HG02763 (cell line): ENCODE measurements at regions not wholly inside any gene's neighbourhood (a gene's known extent, or its start where the extent isn't known, plus 50 kb on each side); places are given as distances from the start of the nearest gene placed in this dataset.
"Not testable (repeated sequence)": the region's sequence is repeated elsewhere in the genome, so short reads cannot be mapped to it uniquely, and the experiment has no call there.

ENCODE experiments used
- ATAC-seq: cut with Tn5 transposase; IDR thresholded peaks from one replicate; pipeline ENCODE4 v1.9.1; 2021; ENCODE audit warnings: mild to moderate bottlenecking, moderate library complexity; ENCODE audit not compliant: unreplicated experiment

DNA sequence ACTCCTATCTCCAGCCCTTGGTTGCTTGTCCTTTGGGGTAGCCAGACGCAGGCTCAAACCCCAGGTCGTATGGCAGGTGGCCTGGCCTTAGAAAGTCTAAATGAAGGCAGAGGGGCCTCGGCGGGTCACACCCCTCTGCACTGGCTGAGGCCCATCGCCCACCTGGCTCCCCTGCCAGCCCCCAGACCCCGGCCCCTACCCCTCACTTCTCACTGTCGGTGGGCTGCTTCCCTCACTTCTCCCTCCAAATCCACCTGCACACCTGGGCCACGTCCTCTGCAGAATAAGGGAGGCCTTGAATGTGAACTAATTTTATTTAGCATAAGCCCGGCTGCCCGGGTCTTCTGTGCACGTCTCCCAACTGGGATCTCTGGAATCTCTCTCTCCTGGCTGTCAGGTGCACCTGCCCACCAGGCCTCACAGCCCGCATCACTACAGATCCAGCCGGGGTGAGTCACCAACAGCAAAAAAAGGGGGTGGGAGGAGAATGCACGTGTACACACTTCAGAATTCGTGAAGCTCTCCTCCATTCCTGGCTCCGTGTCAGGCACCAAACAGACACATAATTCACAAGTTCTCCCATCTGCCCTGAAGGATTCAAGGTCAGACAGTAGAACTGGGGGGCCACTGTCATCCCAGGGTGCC lies 107.5 kb upstream of the SIM2 start:
- no peak for ATAC-seq

DNA sequence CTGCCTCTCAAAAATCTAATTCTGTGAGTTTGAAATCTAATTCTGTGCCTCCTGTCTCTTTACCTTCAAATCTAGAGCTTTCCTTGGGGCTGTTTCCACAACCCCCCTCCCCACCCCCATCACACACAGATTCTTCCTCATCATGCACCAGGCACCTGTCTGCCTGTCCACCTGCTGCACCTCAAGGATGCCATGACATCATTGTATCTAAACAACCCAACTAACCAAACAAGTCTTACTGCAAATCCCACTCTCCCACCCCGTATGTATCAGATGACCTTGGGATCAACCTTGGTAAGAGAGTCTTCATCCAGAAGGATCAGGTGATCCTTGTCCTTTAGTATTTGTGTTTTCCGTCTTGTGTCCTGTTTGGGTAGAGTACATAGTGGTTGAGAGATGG lies 102.7 kb upstream of the SIM2 start:
- ATAC-seq, result no peak

DNA sequence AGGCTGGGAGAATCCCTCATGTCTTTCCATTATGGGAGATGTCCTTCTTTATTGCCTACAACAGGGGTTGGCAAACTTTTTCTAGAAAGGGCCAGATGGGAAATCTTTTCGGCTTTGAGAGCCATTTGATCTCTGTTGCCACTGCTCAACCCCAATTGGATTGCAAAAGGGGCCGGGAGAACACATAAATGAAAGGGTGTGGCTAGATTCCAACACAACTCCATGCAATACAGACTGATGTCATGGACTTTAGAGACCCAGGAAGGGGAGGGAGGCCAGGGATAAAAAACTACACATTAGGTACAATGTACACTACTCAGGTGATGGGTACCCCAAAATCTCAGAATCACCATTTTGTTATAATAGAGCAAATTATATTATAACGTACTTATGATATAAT lies 97.6 kb upstream of the SIM2 start:
- no peak for ATAC-seq

DNA sequence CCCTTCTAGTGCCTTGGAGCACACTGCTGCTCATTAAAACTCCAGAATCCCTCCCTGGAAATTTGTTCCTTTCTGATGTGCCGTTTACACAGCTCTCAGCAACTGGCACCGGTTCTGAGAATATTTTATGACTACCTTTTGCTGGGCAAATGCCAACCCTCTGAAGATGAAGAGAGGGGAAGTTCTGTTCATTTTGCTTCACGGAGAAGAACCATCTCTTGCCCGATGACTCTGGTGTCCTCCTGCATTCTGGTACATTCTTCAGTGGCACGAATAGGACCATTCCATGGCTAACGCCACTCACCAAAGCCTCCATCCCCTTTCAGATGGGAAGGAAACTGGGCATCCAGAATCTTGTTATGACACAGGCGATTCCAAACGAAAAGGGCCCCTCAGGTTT lies 96.2 kb upstream of the SIM2 start:
- no peak for ATAC-seq

DNA sequence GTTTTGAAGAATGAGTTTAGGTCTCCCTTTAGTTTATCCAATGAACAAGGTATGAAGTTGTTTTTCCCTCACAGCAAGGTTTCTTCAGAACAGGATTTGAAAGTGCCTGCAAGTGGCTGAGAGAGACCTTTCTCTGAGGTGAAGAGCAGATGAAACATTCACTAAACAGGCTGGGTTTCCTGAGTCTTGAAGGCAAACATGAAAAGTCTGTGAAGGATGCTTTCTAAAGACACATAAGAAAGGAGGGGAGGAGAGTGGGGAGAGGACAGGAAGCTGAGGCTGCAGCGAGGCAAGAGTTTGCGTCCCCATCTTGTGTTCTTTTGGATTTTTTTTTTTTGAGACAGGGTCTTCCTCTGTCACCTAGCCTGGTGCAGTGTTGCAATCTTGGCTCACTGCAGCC lies 95.7 kb upstream of the SIM2 start:
- ATAC-seq, result no peak

DNA sequence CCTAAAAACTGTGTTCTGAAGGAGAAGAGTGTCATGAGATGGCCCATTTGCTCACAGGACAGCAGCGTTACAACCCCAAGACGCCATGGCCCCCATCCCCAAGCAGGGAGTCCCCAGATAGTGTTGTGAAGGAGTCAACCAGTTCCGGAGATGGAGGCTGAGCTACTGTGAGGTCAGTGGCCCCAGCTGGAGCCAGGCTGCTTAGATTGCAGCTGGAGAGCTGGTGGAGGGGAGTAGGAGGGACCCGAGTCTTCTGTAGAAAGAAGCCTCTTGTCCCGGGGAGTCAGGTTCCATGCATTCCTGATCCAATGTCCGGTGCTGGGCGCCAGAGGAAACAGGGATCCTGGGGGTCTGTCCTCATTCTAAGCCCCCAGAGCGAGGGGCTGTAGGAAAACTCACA lies 93.5 kb upstream of the SIM2 start:
- no peak for ATAC-seq

DNA sequence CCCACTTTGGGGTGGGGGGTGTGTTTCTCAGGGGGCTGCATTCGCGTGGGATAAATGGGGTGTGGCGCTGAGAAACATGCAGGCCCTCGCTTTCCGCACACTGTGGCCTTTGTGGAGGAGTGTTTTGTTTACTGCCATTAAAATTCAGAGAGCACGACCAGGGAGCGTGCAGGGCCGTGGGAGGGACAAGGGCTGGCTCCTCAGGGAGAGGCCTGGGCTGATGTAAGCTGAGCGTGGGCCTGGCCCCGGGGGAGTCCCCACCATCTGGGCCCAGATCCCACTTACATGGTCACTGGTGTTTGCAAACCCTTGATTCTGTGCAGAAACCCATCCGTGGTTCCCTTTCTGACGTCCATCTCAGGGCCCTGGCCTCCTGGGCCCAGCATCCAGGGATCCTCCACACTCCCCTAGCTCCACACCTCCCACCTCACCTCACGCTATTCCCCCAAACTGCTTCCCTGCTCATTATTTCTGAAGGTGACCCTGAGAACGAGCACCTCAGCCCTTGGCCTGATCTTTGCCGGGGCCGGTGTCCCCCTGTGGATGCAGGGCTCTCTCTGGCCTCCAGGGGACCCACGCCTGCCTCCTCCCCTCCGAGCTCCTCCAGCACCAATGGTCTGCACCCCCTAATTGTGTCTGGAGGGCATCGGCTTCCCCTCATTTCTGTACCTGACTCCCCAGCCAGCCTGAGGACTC lies 92.5 kb upstream of the SIM2 start:
- ATAC-seq, result no peak

DNA sequence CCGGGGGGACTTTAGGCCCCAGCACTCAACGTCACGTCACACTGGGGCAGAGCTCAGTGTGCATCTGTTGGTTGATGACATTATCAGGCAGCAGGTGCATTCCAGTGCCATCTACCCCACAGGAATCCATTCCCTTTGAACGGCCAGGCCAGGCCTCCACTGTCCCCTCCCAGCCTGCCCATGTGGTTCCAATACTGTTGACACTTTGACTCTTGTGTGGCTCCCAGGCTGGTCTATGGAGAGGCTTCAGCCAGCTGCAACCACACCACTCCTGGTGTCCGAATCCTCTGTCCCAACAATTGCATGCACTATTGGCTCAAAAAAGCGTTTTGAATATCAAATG lies 92.0 kb upstream of the SIM2 start:
- ATAC-seq, result no peak

DNA sequence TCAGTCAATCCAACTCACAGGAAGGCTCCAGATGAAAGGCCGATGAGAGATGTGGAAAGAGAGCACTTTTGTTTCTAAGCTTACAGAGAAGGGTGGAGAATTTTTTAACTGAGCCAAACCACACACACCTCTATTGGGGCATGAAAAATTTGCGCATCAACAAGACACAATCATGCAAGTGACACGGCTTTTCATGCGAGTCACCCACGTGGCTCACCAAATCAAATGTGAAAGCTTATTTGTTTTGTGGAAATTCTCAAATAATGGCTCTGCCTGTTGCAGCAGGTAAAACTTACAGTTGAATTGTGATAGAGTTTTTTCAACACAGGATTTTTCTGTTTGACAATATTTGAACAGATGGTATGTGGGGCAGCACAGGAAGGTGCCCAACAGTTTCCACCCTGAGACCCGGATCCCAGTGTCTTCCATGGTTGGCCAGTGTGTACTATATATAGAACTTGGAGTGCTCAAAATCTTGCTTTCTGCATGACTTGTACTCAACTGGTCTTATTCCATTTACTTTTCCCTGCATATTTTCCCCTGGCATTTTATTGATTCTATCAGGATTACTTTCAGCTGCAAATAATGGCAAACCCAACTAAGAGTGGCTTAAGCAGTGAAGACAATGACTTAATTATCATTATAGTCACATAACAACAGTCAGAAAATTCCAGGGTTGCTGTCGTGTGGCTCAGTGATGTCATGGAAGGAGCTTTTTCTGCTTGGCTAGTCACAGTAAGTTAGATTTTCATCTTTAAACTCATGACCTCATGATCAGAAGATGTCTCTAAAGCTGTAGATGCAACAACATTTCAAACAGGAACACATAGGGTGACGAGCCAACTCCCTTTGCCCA lies 90.6 kb upstream of the SIM2 start:
- no peak for ATAC-seq

DNA sequence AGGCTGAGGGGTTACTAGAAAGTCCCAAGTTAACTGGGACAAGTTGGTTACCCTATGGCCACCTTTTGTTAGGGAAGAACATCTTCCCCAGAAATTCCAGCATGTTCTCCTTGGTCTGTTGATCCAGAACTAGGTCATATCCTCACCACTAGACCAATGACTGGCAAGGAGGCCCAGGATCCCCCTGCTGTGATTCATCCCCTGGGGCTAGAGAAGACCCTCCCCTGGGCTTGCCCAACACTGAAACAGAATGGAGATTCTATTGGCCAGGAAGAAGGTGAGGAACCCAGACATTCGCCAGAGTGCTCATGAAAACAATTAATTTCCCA lies 90.1 kb upstream of the SIM2 start:
- ATAC-seq, result no peak

DNA sequence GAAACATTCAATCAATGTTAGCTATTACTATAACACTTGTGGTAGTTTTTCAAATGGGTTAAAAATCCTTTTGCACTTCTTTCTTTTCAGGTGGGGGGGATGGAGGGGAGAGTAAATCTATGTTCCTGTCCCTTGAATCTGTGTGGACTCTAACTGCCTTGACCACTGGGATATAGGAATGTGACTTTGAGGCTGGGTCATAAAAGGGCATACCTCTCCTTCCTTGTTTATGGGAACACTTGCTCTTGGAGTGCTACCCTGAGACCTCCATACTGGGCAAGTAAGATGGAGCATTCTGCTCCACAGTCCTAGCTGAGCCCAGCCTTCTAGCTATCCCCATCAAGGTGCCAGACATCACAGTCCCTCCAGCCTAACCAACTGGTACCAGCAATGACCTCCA lies 89.3 kb upstream of the SIM2 start:
- no peak for ATAC-seq

DNA sequence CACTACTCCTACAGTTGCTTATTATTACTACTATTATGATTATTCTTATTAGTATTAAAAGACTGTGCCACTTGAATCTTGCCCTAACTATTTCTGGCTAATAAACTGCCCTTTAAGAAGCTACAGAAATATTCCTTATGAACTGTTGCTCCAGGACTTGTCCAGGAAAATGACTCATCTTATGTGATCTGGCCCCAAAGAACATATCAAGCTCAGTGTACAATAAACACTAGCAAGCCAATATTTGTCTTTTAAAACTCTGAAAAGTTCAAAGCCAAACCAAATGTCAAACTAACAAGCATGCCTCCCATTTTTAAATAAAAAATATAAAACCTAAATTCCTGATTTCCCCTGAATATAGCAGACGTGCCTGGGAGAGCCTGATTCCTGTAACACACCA lies 88.7 kb upstream of the SIM2 start:
- no peak for ATAC-seq

DNA sequence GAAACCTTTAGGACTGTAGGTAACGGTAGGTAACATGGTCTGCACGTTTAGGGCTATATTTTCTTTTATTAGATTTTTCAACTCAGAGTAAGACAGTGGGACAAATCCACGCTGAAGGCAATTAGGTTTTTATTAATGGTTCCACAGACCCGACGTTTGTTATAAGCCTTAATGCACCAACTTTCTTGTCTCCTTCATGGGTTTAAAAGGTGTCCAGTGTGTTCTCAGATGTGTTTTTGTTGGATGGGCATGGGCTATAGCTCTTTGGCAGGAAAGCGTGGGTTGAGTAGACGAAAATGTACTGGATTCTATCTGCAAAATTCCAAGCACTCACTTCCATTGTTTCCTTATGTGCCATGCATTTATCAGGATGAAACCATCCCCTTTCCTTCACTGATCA lies 88.0 kb upstream of the SIM2 start:
- ATAC-seq, result no peak

DNA sequence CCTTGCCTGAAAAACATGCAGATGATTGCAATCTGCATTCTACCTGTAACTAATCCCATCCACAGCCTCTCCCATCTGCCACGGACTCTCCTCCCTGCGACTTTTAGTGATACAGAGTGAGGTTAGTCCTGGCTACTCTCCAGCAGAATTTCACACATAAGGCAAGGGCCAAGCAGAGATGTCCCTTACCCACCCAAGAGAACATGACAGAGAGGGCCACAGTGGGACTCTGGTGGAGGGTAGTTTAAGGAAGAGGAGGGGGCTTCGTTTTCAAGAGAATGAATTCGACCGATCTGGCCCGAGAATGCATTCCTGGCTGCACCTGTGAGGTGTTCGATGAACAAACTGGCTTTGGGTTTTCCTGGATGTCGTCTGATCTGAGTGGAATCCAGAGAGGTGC lies 87.5 kb upstream of the SIM2 start:
- ATAC-seq, result no peak

DNA sequence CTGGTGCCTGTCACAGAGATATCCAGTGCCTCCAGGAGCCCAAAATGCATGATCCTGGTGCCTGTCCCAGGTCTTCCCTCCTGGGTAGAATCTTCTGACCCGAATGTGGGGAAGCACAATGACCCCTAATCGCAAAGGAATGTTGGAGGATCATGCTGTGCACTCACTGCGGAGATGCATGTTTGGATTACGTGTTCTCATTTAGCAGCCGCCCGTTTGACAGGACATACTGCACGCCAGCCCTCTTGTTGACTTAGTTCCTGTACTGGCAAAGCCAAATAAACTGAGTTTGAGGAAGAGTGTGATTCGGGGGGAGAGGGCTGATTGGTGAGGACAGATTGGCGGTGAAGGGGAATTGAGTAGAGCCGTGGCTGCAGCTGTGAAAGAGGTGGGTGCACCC lies 85.9 kb upstream of the SIM2 start:
- no peak for ATAC-seq

DNA sequence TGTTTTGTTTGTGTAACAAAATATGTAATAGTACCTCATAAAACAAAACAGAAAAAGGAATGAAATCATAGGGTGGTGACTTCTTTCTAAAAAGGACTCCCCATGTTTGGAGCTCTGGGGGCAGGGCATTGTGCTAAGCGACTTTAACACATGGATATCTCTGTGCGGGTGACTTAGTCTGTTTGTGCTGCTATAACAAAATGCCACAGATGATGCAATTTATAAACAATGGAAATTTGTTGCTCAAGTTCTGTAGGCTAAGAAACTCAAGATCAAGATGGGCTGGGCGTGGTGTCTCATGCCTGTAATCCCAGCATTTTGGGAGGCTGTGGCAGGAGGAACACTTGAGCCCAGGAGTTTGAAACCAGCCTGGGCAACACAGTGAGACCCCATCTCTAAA lies 85.4 kb upstream of the SIM2 start:
- no peak for ATAC-seq

DNA sequence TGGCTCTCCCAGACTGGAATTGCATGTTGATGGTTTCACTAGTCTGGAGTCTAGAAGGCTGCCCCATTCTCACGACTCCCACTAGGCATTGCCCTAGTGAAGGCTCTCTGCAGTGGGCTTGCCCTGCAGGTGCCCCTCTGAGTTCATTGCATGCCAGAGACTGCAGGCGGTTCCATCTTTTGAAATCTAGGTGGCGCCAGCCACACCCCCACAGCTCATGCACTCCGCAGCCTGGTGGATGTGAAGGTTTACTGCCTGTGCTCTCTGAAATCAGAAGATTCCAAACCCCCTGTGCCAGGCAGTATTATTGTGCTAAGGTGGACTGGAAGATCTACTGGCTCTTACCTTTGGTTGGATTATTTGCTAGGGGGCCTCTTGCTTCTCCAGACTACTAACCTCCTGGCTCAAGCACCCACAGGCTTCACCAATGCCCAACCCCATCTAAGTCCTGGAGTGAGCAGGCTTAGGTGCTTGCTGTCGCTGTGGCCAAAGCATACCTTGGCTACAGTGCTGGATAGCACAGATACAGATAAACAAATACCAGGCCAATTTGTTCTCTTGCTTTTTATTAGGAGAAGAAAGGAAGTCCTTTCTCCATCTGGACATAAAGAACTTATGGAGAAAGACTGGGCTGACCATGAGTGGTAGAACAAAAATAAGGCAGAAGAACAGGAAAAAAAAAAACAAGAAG lies 83.5 kb upstream of the SIM2 start:
- no peak for ATAC-seq

DNA sequence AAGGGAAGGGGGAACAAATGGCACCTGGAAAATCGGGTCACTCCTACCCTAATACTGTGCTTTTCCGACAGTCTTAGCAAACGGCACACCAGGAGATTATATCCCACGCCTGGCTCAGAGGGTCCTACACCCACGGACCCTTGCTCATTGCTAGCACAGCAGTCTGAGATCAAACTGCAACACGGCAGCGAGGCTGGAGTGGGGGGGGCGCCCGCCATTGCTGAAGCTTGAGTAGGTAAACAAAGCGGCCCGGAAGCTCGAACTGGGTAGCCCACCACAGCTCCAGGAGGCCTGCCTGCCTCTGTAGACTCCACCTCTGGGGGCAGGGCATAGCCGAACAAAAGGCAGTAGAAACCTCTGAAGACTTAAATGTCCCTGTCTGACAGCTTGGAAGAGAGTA lies 82.1 kb upstream of the SIM2 start:
- ATAC-seq, result not testable (repeated sequence)

DNA sequence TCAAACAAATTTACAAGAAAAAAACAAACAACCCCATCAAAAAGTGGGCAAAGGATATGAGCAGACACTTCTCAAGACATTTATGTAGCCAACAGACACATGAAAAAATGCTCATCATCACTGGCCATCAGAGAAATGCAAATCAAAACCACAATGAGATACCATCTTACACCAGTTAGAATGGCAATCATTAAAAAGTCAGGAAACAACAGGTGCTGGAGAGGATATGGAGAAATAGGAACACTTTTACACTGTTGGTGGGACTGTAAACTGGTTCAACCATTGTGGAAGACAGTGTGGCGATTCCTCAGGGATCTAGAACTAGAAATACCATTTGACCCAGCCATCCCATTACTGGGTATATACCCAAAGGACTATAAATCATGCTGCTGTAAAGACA lies 77.1 kb upstream of the SIM2 start:
- not testable (repeated sequence) for ATAC-seq

DNA sequence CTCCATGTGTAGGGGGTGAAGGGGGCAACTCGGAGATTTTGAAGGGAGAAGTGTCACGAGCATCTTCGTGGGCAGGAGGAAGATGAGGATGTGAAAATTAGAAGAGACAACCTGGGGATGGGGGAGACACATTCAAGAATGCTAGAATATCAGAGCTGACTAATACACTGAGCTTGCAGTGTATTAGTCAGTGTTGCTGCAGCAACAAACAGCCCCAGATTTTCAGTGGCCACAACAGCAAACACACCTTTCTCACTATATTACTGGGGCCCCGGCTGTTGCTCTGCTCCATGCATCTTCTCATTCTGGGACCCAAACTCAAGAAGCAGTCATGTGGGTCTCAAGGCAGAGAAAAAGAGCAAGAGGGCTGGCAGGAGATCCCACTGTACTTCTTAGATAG lies 74.8 kb upstream of the SIM2 start:
- ATAC-seq, result no peak

DNA sequence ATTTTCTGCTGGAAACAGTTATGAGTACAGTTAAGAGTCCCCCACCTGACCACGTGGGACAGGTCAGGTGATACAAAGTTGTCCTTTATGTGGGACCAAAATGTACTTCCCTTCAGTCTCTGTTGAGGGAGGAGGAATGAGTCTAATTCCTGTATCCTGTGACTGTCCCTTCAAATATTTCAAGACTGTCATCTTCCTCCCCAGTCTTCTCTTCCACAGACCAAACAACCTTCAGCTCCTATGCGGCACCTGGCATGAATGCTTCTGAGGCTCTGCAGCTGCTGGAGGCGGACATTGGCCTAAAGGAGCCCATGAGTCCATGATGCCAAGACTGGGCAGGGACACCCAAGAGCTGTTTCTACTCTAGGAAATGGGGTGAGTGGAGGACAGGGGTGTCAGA lies 72.1 kb upstream of the SIM2 start:
- no peak for ATAC-seq

DNA sequence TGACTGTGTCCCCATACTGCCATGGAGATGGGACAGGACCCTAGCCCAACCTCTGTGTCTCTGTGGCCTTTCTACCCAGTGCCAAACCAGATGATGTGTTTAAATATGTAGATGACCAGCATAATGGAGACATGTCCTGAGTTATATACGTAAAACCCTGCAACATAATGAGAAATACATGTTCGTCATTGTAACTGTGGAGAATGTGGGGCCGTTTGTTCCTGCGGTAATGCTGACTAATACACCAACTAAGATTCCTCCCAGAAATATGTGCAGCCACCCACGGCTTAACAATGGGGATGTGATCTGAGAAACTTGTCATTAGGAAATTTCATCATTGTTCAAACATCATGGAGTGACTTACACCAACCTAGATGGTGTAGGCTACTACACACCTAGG lies 71.7 kb upstream of the SIM2 start:
- ATAC-seq, result no peak
